ENCODE measurements at regions not wholly inside any gene's neighbourhood (a gene's known extent, or its start where the extent isn't known, plus 50 kb on each side); places are given as distances from the start of the nearest gene placed in this dataset.

DNA sequence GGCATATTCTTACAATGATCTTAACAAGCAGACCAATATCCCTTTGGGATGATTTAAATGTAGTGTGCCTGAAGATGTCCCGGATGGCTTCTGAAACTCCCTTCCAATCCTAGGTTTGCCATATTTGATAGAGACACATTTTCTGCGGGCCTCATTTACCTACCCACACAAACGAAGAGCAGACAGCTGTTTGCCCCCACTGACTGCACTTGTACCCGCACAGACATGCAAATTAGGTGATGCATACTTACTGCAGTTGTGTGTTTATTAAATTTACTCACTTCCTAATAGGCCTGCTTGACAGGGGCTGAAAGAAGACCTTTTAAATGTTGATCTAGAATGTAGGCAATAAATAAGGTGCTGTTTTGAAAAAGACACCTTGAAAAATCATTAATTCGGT, 257.9 kb upstream of the RRP15 start:
- no peak for DNase-seq (ENCODE audit: low spot score)
- 78% methylated on average over 5 of the region's 5 CpGs for WGBS
- Histone ChIP-seq H3K4me1 (ENCODE audit: control insufficient read depth in 4 of 4, insufficient read depth in 4 of 4, low read length in 3 of 4) (no peaks in the 10 kb centered on the region), H3K4me3 (ENCODE audit: low read depth in 1 of 3, low read length in 3 of 3) (no peak overlapping the region), H3K27ac (ENCODE audit: low read depth in 1 of 2, low read length in 2 of 2) (no peak overlapping the region), H3K9ac (ENCODE audit: low read depth in 1 of 2, low read length in 2 of 2) (no peak overlapping the region), H3K36me3 (ENCODE audit: control insufficient read depth in 4 of 4, insufficient read depth in 3 of 4, low read depth in 1 of 4, low read length in 3 of 4) (no peaks in the 10 kb centered on the region), H3K9me3 (ENCODE audit: control insufficient read depth in 4 of 4, low read length in 3 of 4) (no peaks in the 10 kb centered on the region), H3K27me3 (ENCODE audit: control insufficient read depth in 4 of 4, insufficient read depth in 4 of 4, low read length in 3 of 4) (no peaks in the 10 kb centered on the region)
- TF ChIP-seq YY1 (IDR thresholded peaks at IDR 0.05) (no peak), TAF1 (conservative IDR thresholded peaks at IDR 0.05) (no peak), HNF4G (IDR thresholded peaks at IDR 0.05) (no peak)
- TF ChIP-seq, protein P1, sequence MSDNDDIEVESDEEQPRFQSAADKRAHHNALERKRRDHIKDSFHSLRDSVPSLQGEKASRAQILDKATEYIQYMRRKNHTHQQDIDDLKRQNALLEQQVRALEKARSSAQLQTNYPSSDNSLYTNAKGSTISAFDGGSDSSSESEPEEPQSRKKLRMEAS (IDR thresholded peaks at IDR 0.05) = no peak
- TF ChIP-seq, protein P2, sequence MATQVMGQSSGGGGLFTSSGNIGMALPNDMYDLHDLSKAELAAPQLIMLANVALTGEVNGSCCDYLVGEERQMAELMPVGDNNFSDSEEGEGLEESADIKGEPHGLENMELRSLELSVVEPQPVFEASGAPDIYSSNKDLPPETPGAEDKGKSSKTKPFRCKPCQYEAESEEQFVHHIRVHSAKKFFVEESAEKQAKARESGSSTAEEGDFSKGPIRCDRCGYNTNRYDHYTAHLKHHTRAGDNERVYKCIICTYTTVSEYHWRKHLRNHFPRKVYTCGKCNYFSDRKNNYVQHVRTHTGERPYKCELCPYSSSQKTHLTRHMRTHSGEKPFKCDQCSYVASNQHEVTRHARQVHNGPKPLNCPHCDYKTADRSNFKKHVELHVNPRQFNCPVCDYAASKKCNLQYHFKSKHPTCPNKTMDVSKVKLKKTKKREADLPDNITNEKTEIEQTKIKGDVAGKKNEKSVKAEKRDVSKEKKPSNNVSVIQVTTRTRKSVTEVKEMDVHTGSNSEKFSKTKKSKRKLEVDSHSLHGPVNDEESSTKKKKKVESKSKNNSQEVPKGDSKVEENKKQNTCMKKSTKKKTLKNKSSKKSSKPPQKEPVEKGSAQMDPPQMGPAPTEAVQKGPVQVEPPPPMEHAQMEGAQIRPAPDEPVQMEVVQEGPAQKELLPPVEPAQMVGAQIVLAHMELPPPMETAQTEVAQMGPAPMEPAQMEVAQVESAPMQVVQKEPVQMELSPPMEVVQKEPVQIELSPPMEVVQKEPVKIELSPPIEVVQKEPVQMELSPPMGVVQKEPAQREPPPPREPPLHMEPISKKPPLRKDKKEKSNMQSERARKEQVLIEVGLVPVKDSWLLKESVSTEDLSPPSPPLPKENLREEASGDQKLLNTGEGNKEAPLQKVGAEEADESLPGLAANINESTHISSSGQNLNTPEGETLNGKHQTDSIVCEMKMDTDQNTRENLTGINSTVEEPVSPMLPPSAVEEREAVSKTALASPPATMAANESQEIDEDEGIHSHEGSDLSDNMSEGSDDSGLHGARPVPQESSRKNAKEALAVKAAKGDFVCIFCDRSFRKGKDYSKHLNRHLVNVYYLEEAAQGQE (IDR thresholded peaks at IDR 0.05) = no peak

DNA sequence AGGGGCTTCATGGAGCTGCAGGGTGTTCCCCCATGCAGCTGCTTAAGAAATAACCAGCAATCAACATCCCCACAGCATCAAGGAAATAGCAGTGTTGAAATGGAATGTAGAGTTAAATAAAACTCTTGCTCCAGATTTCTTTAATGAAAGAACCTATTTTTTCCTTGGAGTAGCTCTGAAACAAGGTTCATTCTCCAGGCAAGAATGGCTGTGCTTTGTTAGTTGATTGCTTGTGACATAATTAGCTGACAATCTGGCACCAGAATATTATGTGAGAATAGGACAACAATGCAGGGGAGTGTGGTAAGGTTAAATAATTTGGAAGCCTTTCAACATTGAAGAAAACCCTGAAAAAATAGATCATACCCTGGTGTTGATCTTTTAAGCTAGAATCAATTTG, 254.2 kb upstream of the RRP15 start:
- no peaks in the 10 kb centered on the region for H3K9me3 ChIP-seq (ENCODE audit: control insufficient read depth in 4 of 4, low read length in 3 of 4)
- H3K4me1 ChIP-seq (ENCODE audit: control insufficient read depth in 4 of 4, insufficient read depth in 4 of 4, low read length in 3 of 4) = no peaks in the 10 kb centered on the region
- H3K4me3 ChIP-seq (ENCODE audit: low read depth in 1 of 3, low read length in 3 of 3) = no peak overlapping the region
- TF ChIP-seq EGR1 (IDR thresholded peaks at IDR 0.05; ENCODE audit: low read depth in 2 of 2) = no peak
- TF ChIP-seq FOXA1 (IDR thresholded peaks at IDR 0.05) = no peak
- no peak for TF ChIP-seq YY1 (IDR thresholded peaks at IDR 0.05)
- no peaks in the 10 kb centered on the region for H3K36me3 ChIP-seq (ENCODE audit: control insufficient read depth in 4 of 4, insufficient read depth in 3 of 4, low read depth in 1 of 4, low read length in 3 of 4)
- no peaks in the 10 kb centered on the region for H3K27me3 ChIP-seq (ENCODE audit: control insufficient read depth in 4 of 4, insufficient read depth in 4 of 4, low read length in 3 of 4)
- H3K27ac ChIP-seq (ENCODE audit: low read depth in 1 of 2, low read length in 2 of 2) = no peak overlapping the region
- DNase-seq (ENCODE audit: low spot score) = no peak
- H3K9ac ChIP-seq (ENCODE audit: low read depth in 1 of 2, low read length in 2 of 2) = no peak overlapping the region

DNA sequence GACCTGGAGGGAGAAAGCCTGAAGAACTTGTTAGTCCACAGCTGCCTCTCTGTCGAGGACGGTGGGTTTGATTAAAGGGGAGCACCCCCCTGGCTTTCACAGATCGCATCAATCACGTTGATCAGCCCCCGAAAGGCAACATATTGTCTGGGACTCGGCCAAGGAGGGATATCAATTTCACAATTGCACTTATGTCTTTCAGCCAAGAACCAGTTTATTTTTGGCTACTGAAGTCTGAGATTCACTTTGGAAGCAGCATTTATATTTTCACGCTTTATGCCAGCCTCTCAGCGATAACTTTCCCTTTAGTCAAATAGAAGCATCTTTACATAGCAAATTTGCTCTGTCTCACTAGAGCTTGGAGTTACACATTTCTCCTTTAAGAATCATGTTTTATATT, 253.2 kb upstream of the RRP15 start:
- WGBS = 36% methylated on average over 8 of the region's 8 CpGs
- TF ChIP-seq FOXA1 (IDR thresholded peaks at IDR 0.05) (no peak), FOXA2 (IDR thresholded peaks at IDR 0.05) (no peak), NR2F2 (IDR thresholded peaks at IDR 0.05) (no peak)
- TF ChIP-seq, protein P2 (IDR thresholded peaks at IDR 0.05) = no peak
- no peak overlapping the region for H3K4me3 ChIP-seq (ENCODE audit: low read depth in 1 of 3, low read length in 3 of 3)
- DNase-seq (ENCODE audit: low spot score) = no peak
- H3K4me1 ChIP-seq (ENCODE audit: control insufficient read depth in 4 of 4, insufficient read depth in 4 of 4, low read length in 3 of 4) = no peaks in the 10 kb centered on the region
- H3K9me3 ChIP-seq (ENCODE audit: control insufficient read depth in 4 of 4, low read length in 3 of 4) = no peaks in the 10 kb centered on the region
- no peak overlapping the region for H3K27ac ChIP-seq (ENCODE audit: low read depth in 1 of 2, low read length in 2 of 2)
- no peak overlapping the region for H3K9ac ChIP-seq (ENCODE audit: low read depth in 1 of 2, low read length in 2 of 2)
- H3K36me3 ChIP-seq (ENCODE audit: control insufficient read depth in 4 of 4, insufficient read depth in 3 of 4, low read depth in 1 of 4, low read length in 3 of 4) = no peaks in the 10 kb centered on the region
- H3K27me3 ChIP-seq (ENCODE audit: control insufficient read depth in 4 of 4, insufficient read depth in 4 of 4, low read length in 3 of 4) = no peaks in the 10 kb centered on the region

Measured in liver (tissue), 7 donors.